ENCODE measurements at regions not wholly inside any gene's neighbourhood (a gene's known extent, or its start where the extent isn't known, plus 50 kb on each side); places are given as distances from the start of the nearest gene placed in this dataset.

GRCh38 chr15:87142096-87142495 is 1062.4 kb downstream of the AGBL1 start:
- intact Hi-C loops (cut with micrococcal nuclease): no loop called here
- no peak overlapping the region for H3K4me3 ChIP-seq (replicated peaks in 1 of 2; ENCODE audit: low read depth in 1 of 2, low read length in 2 of 2)
- peaks cover 7 to 26% of the 10 kb centered on the region in 2 experiments; a peak in 2 of 4 replicates for H3K9me3 ChIP-seq (ENCODE audit: control insufficient read depth in 1 of 2, insufficient read depth in 1 of 2, low read depth in 1 of 2, low read length in 2 of 2)
- RAD21 ChIA-PET (ENCODE audit: low non-redundant PET in 1 of 2, low total read pairs in 2 of 2, uncharacterized antibody in 2 of 2, unreplicated experiment in 2 of 2): no interaction called here
- BruUV-seq (replicated peaks): no TSS peak
- no peaks in the 10 kb centered on the region for H3K79me2 ChIP-seq (ENCODE audit: insufficient read depth, low read length)
- DNase-seq (ENCODE audit: low read depth, low spot score): no peak
- no peak for TF ChIP-seq MAX (IDR thresholded peaks at IDR 0.05)
- no peak for TF ChIP-seq SRF (IDR thresholded peaks at IDR 0.05; ENCODE audit: low read depth)
- TF ChIP-seq POLR2A (IDR thresholded peaks at IDR 0.05; ENCODE audit: borderline replicate concordance, extremely low read depth, insufficient read depth, insufficient read length): no peak
- TF ChIP-seq SP1 (IDR thresholded peaks at IDR 0.05; ENCODE audit: low read depth): no peak
- TF ChIP-seq EZH2phosphoT487 (IDR thresholded peaks at IDR 0.05; ENCODE audit: borderline replicate concordance): no peak
- CTCF ChIA-PET: no interaction called here
- no peaks in the 10 kb centered on the region for H3K36me3 ChIP-seq (ENCODE audit: control insufficient read depth in 1 of 2, insufficient read depth in 2 of 2, low read length in 2 of 2)
- H3K4me1 ChIP-seq (ENCODE audit: control insufficient read depth in 1 of 2, insufficient read depth in 2 of 2, low read length in 2 of 2): no peaks in the 10 kb centered on the region
- no peak for ATAC-seq
- H3K27ac ChIP-seq (ENCODE audit: low read depth, low read length): no peak overlapping the region
- POLR2A ChIA-PET: no interaction called here
- no peak overlapping the region for H2AFZ ChIP-seq (ENCODE audit: low read depth, low read length, poor library complexity, severe bottlenecking)
- H3K9me2 ChIP-seq (ENCODE audit: insufficient read depth): no peaks in the 10 kb centered on the region
- H4K20me1 ChIP-seq (ENCODE audit: insufficient read depth): no peaks in the 10 kb centered on the region
- H3K4me2 ChIP-seq (ENCODE audit: low read length): no peak overlapping the region
- no peak overlapping the region for H3K9ac ChIP-seq (ENCODE audit: low read length)
- H3K27me3 ChIP-seq (ENCODE audit: insufficient read depth, low read length): no peaks in the 10 kb centered on the region

GRCh38 chr15:87135109-87135508 is 1055.4 kb downstream of the AGBL1 start:
- ATAC-seq (no peak), DNase-seq (ENCODE audit: low read depth, low spot score) (no peak)
- intact Hi-C loops (cut with micrococcal nuclease): no loop called here
- H3K27me3 ChIP-seq (ENCODE audit: insufficient read depth, low read length): no peaks in the 10 kb centered on the region
- H3K9me3 ChIP-seq (ENCODE audit: control insufficient read depth in 1 of 2, insufficient read depth in 1 of 2, low read depth in 1 of 2, low read length in 2 of 2): peaks cover 0 to 10% of the 10 kb centered on the region in 2 experiments; a peak in 2 of 4 replicates
- ChIA-PET RAD21 (ENCODE audit: low non-redundant PET in 1 of 2, low total read pairs in 2 of 2, uncharacterized antibody in 2 of 2, unreplicated experiment in 2 of 2) (no interaction called here), POLR2A (no interaction called here), CTCF (no interaction called here)
- H3K36me3 ChIP-seq (ENCODE audit: control insufficient read depth in 1 of 2, insufficient read depth in 2 of 2, low read length in 2 of 2): no peaks in the 10 kb centered on the region
- no TSS peak for BruUV-seq (replicated peaks)
- H2AFZ ChIP-seq (ENCODE audit: low read depth, low read length, poor library complexity, severe bottlenecking): no peak overlapping the region
- H3K79me2 ChIP-seq (ENCODE audit: insufficient read depth, low read length): no peaks in the 10 kb centered on the region
- H3K4me2 ChIP-seq (ENCODE audit: low read length): no peak overlapping the region
- H3K9ac ChIP-seq (ENCODE audit: low read length): no peak overlapping the region
- no peak overlapping the region for H3K27ac ChIP-seq (ENCODE audit: low read depth, low read length)
- no peaks in the 10 kb centered on the region for H3K9me2 ChIP-seq (ENCODE audit: insufficient read depth)
- H3K4me1 ChIP-seq (ENCODE audit: control insufficient read depth in 1 of 2, insufficient read depth in 2 of 2, low read length in 2 of 2): no peaks in the 10 kb centered on the region
- H3K4me3 ChIP-seq (replicated peaks in 1 of 2; ENCODE audit: low read depth in 1 of 2, low read length in 2 of 2): no peak overlapping the region
- no peaks in the 10 kb centered on the region for H4K20me1 ChIP-seq (ENCODE audit: insufficient read depth)
- no peak for TF ChIP-seq EZH2phosphoT487 (IDR thresholded peaks at IDR 0.05; ENCODE audit: borderline replicate concordance)
- TF ChIP-seq SP1 (IDR thresholded peaks at IDR 0.05; ENCODE audit: low read depth): no peak
- no peak for TF ChIP-seq ZBTB33 (IDR thresholded peaks at IDR 0.05; ENCODE audit: extremely low read depth, insufficient replicate concordance, low read length)
- no peak for TF ChIP-seq SRF (IDR thresholded peaks at IDR 0.05; ENCODE audit: low read depth)
- no peak for TF ChIP-seq JUND (IDR thresholded peaks at IDR 0.05)
- TF ChIP-seq EZH2 (IDR thresholded peaks at IDR 0.05): no peak
- no peak for TF ChIP-seq ATF3 (IDR thresholded peaks at IDR 0.05)
- TF ChIP-seq ZNF274 (IDR thresholded peaks at IDR 0.05; ENCODE audit: low read depth, low read length): no peak
- TF ChIP-seq REST (IDR thresholded peaks at IDR 0.05; ENCODE audit: low read depth): no peak
- TF ChIP-seq YY1 (IDR thresholded peaks at IDR 0.05; ENCODE audit: extremely low read depth, insufficient replicate concordance, low read depth, low read length): no peak
- no peak for TF ChIP-seq CEBPB (IDR thresholded peaks at IDR 0.05; ENCODE audit: low read depth)
- TF ChIP-seq TCF7L2 (IDR thresholded peaks at IDR 0.05; ENCODE audit: borderline replicate concordance, extremely low read depth, insufficient read depth, insufficient read length): no peak
- TF ChIP-seq POLR2AphosphoS5 (IDR thresholded peaks at IDR 0.05; ENCODE audit: low read depth, low read length): no peak
- TF ChIP-seq CBX3 (IDR thresholded peaks at IDR 0.05; ENCODE audit: low read depth): no peak
